ENCODE measurements at regions not wholly inside any gene's neighbourhood (a gene's known extent, or its start where the extent isn't known, plus 50 kb on each side); places are given as distances from the start of the nearest gene placed in this dataset.
"Not testable (repeated sequence)": the region's sequence is repeated elsewhere in the genome, so short reads cannot be mapped to it uniquely, and the experiment has no call there.

- TF ChIP-seq CTCF (conservative IDR thresholded peaks at IDR 0.05; ENCODE audit: low read depth, low read length); EZH2 (IDR thresholded peaks at IDR 0.05; ENCODE audit: borderline replicate concordance, low read depth, low read length, poor library complexity, severe bottlenecking): not testable (repeated sequence)
Observed at GRCh38 chr7:153410997-153411642, 641.1 kb upstream of the DPP6 start.

All from A673 (cell line).